Stimulated activated CD4-positive, alpha-beta T cell treated with anti-CD3 and anti-CD28 coated beads, Interleukin-4, amount 100 ng/mL, for 48 hours (primary cell): ENCODE measurements at regions not wholly inside any gene's neighbourhood (a gene's known extent, or its start where the extent isn't known, plus 50 kb on each side); places are given as distances from the start of the nearest gene placed in this dataset.

Source experiments
- DNase-seq, 2 donors: peaks; one replicate each; pipeline ENCODE4 v3.0.0-alpha.2; 2020; ENCODE audit warnings: low read depth in 2 of 2

DNA sequence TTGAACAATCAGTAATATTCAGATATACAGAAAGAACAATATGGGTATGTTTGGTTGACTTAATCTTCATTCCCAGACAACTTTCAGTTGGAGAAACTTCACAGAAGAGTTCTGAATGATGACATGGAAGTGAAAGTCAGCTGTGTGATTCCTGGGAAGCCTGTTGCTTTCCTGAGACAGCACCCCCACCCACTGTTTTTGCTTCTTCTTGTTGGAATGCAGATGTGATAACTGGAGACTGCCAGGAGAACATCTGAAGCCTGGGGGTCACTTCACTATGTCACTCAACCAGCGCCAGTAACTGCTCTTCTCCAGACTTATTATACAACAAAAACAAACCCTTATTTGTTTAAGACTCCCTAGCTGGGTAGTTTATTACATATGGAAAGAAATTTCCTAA is 599.4 kb downstream of the ZIC1 start:
- no peak for DNase-seq

DNA sequence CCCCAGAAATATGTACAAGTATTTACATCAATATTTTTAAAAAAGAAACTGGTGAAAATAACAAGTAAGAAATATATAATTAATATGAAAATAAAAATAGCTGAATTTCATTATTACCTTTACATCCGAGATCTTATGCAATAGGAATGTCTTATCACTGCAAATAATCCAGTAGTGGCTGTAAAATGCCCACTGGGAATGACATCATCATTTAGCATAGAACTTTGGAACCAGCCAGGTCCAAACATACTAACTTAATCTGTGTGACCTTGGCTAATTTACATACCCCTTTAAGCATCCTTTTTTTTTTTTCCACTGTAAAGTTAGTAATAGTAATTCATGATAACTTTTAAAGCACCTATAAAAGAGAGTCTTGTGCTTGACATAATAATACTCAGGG is 611.7 kb downstream of the ZIC1 start:
- no peak for DNase-seq

DNA sequence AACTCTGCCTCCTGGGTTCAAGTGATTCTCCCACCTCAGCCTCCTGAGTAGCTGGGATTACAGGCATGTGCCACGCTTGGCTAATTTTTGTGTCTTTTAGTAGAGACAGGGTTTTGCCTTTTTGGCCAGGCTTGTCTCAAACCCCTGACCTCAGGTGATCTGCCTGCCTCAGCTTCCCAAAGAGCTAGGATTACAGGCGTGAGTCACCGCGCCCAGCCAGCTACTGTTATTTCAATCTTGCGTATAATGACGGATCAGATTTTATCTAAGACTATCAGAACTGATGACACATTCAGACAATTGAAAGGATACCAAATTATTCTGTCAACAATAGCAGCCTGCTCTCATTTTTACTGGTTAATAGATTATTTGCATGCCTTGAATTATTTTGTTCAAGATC is 612.2 kb downstream of the ZIC1 start:
- no peak for DNase-seq

DNA sequence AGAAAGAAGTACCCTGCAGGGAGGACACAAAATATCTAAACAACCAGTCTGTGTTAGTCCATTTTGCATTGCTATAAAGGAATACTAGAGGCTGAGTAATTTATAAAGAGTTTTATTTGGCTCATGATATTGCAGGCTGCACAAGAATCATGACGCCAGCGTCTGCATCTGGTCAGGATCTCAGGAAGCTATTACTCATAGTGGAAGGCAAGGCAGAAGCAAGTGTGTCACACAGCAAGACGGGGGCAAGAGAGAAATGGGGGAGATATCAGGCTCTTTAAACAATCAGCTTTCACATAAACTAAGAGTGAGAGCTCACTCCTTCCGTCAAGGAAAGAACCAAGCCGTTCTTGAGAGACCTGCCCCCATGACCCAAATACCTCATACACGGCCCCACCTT is 614.8 kb downstream of the ZIC1 start:
- no peak for DNase-seq

DNA sequence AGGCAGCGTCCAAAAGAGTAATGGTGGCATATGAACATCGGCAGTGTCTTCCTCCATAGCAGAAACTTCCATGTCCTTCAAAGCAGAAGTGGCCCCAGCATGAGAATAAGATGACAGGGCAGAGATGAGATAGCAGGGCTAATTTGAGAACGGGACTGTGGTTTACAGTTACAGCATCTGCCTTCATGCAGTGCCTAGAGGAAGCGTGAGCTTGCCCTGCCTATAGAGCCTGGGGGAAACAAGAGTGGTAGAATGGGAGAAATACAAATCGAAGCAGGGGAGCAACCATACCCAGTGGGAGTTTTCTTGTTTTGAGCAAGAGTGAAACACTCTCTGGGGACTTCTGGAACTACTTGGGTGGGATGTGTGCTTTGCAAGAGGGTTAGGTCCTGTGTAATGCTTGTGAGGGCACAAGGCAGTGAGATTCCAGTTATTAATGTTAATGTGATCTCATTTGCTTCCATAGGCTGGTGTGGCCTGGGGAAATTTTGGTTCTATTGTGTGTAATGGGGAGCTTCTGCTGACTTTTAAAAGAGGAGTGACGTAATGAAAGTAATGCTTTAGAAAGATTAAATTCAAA is 616.9 kb downstream of the ZIC1 start:
- no peak for DNase-seq

DNA sequence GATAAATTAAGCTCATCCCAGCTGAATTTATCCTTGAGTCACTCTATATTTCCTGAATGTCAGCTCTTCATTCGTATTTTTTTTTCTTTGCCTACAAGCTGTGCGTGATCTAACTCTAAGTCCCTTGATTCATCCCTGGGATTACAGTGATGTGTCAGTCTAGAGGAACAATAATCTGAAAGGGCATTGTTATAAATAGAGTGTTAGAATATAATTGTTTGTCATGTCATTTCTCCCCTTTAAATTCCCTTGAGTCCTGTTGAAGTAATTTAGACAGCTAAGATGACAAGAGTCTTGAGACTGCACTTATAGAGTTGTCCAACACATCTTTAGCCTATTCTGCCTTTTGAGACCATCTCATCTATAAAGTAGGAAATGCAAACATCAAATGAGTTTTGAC is 621.8 kb downstream of the ZIC1 start:
- DNase-seq = no peak

DNA sequence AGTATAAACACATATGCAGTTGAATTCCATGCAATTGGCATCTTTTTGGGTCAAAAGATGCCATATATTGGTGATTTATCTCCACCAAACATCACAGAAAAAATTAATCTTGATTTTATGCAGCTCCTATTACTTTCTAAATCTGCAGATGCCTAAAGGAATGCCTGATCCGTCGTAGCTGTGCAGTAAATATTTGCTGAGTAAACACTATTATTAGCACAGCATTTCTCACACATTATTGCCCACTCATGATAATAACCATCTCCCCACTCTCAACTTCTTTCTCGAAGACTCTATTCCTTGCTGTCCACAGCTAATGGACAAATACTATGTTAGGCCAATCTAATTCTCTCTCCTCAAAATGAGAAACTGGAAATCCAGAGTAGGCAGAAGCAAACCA is 625.2 kb downstream of the ZIC1 start:
- no peak for DNase-seq

DNA sequence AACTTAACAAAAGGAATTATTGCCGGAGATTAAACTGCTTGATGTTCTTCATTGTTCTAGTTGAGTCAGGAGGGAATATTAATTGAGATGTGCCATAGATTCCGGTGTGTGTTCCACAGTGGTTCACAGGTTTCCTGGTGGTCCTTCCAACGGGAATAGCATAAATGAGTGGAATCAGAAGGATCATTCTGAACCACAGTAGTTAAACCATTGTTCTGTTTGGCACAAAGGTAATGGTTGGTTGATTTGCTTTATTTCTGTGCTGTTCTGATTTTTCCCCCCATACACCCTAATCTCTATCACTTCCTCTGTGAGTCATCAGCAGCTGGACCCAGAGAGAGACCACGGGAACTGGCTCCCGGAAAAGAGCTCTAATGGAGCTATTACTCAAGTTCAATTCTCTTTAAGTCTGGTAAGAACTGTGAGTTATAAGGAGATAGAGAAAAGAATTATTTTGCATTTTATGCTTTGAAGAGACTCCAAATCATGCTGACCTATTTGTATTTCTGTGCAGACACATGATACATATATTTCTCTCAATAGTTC is 627.2 kb downstream of the ZIC1 start:
- no peak for DNase-seq

DNA sequence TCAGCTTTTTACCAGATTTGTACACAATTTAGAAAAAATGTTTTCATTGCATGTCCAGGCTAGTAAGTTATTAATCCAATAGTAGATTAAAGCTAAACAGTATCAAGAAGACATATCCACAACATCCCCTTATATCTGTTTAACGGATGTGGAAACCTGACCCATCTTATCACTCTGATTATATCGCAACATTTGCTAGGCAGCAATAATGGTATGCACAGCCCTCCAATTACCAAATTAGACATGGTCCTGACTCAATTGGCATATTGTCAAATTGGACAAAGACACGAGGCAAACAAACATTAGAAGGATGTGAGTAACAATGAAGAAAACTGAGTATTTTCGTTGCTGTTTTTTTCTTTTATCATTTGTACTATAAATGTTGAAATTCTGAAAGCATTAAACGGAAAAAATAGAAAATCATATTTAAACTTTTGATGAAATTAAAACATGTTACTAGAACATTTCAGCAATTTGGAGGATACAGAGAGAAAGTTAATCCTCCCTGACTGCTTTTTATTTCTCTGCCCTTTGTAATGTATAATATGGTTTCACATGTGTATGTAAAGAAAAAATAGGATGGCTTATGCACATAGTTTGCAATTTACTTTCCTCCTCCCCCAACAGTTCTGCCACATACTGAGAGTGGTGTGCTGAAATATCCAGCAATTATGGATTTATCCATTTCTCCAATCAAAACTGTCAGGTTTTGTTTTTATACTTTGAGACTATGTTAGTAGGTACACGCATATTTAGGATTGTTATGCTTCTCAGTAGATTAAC is 633.7 kb downstream of the ZIC1 start:
- DNase-seq = no peak

DNA sequence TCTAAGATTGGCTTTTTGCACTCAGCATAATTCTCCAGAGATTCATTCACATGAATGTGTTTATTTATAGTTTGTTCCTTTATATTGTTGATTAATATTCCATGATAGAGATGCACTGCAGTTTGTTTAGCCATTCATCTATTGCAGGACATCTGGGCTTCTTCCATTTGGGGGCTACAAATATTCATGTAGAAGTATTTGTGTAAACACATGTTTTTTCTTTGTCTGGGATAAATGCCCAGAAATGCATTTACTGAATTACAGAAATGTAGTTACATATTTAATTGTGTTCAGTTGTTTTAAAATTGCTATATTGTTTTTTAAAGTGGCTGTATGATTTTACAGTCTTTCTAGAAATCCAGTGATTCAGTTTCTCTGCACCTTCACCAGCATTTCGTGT is 635.0 kb downstream of the ZIC1 start:
- DNase-seq = no peak

DNA sequence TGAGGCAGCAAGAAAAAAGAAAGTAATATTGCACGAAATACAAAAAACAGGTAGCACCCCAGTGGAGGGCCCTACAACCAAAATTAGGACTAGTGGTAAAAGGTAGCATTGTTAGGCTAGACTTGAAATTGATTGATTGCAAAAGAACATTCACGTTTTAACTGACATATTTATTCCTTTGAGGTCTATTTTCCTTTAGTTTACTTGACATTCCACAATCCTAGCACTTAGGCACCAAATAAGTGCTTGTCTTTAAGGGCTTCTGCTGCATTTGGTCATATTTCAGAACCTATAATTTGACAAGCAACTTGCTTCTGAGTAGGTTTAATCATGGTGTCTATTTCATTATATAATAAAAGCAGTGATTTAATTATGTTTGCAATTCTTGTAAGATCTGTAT is 642.7 kb upstream of the AGTR1 start:
- DNase-seq = no peak

DNA sequence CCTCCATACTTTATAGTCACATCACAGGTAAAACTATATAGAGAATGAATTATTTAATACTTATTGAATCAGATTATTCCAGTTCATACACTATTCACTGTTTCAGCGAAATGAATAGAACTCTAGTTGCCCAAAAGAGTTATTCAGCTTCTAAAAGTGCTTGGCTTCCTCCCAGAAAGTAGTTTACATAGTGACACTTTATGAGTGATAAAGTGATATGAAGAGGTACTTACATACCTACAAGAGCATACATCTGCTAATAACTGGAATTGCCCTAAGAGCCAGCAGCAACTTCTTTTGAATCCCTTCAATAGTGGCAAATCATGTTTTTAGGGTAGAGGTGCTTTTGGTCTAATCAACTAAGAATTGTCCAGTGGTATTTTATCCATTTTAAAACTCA is 635.1 kb upstream of the AGTR1 start:
- DNase-seq = no peak

DNA sequence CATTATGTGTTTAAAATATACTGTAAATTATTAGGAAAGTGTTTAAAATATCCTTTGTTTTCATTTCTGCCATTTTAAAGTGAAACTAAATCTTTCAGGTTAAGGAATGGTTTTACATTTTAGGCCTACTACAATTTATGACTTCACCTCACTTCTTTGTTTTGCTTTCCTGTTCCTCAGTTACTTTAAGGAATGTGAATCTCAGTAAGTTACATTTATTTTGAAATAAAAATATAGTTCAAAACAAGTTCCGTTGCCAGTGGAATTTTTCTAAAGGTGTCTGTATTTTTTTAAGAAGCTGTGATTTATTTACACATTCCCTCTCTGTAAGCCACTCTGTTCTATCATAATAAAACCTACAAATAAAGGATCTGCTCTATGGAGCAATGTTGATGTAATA is 630.9 kb upstream of the AGTR1 start:
- no peak for DNase-seq

DNA sequence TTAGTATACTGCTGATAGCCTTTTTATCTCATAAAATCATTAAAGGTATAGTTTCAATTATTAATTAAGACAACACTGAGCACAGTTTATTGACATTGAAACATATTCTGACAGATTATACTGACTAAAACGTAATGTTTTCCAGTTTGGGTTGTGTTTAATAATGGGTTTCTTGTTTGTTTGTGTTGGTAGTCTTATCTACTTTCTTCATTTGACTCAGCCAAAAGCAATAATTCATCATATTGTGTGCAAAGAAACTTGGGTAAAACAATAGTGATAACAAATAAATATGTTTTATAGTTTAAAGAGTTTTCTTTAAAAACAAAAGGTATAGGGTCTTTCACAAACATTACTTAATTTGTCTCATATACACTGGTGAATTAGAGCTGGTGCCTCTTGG is 629.2 kb upstream of the AGTR1 start:
- DNase-seq = no peak

DNA sequence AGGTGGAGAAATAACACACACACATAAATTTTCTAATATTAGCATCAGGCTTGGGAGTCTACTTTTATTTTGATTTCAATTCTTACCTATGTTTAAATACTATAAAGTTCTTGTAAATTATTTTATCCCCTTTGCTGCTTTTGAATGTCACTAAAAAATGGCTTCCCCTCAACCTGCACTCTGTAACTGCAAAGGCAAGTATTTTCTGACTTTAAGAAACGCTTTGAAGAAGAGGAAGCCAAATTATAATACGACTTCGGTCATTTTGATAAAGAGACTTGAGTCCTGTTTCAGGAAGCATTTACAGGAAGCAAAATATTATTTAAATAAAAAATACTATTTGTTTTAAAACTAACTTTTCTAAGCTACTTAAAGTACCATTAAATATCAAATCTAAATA is 627.7 kb upstream of the AGTR1 start:
- no peak for DNase-seq

DNA sequence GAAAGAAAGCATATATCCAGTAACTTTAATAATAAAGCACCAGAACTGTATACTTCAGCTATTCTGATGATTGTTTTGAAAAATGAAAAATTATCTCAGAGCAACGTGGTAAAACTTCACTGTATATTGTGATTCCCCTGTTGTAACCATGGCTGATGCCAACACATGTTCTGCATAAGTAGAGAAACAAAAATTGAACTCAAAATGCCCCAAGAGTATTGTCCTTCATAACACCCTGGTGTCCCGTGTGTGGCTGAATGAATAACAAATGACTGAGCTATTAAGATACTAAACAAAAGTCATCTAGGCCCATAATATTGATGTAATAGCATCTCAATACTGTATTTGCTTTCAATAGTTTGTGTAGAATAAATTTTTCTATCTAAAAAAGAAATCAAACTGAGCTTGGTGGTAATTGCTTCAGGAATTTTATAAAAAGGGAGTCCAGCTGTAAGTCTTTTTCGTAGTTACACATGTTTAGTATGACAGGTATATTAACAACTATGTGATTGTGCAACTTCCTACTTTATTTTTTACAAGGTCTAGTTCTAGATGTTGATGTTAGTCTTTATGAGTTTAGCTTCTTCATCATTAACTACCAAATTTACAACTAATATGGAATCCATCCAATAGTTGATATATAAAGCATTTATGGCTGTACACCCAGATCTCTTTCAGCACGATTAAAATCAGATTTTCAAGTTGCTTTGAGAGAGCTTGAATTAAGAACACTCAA is 623.8 kb upstream of the AGTR1 start:
- no peak for DNase-seq

DNA sequence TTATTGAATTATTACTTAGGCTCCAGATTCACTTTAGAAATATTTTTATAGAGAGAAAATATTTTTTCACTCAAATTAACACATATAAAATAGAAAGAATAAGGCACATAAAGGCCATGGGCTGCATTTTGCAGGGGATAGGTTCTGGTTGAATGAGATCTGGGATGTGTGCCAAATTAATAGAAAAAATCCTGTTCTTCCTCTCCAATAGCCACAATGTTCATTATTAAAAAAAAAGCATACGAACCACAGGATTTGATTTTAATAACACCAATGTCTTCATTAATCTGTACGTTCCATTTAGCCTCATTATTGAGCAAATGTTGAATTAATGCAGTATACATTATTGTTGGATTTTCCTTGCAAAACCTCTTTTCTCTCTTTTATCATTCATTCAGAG is 622.8 kb upstream of the AGTR1 start:
- DNase-seq = no peak

DNA sequence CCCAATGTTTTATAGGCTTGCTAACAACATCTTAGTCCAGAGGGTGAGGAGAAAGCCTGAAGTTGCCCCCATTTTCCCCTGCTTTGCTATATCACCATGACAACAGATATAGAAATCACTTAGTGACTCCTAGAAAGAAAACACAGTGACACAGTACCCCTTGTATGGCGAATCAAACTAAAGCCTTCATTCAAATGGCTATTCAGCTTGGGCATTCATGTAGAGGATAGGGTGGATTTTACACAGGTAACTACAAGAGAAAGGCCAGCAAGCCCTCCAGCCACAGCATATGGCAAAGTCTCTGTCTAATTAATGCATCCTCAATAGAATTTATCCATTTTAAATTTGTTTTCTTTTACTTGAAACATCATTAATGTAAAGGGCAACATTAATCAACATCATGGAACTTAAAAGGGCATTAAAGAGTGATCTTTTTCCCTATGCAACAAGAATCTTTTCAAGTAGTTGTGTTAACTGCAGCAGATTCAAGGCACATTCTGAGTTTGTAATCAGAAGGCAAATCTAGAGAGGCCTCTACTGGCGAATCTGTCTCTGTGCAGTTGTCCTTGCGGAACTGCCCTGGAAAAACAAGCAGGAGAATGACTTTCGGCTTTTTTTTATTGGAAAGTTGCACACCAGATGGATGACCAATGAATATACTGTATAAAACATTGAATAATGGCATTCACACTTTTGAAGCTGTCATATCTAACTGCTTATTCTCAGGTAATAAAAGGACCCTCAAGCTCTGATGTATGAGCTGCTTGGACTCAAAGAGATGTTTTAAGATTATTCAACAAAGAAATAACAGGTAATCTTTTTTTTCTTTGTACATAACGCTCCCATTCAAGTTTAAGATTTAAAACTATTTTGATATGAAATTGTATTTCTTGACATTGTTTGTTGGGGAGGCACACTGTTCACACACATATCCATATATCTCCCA is 621.7 kb upstream of the AGTR1 start:
- no peak for DNase-seq

DNA sequence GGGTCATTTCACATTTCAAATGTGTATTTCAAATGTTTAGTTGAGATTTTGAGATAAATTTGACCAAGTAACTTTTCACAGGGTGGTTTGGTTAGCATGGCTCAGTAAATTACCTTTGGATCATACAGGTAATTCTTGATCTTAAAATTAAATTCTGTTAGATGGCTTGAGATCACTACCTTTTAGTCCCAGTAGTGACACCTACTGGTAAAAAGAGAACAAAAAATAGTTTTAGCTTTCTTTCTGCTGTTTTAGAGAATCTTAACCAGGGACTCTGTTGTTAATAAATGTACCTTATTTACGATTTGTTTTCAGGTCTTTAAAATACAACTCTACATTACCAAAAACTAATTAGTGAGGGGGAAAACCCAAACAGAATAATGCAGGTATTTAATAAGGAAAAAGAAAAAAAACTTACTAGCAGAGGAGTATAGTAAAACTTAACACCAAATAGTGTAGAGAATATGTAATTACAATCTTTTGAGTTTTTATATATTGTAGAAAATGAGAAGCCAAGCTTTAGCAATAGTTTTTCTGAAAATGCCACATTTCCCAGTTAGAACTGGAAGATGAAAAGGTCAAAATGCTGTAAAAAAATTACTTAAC is 620.3 kb upstream of the AGTR1 start:
- no peak for DNase-seq

DNA sequence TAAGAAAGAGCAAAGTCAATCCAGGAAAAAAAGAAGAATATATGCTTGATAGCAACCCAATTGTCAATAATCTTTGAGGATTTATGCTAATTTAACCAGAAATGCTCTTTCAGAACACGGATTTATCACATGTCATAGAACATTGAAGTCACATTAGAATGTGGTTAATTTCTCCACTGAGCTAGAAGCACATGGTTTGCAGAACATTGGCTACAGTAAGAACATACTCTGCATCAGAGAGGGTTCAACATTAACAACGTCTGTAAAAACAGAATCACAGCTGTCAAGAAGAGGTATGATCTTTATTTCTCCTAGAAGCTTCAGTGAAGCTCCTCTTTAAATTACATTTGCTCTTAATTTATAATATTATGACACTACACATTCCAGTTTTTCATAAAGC is 619.7 kb upstream of the AGTR1 start:
- DNase-seq = no peak

DNA sequence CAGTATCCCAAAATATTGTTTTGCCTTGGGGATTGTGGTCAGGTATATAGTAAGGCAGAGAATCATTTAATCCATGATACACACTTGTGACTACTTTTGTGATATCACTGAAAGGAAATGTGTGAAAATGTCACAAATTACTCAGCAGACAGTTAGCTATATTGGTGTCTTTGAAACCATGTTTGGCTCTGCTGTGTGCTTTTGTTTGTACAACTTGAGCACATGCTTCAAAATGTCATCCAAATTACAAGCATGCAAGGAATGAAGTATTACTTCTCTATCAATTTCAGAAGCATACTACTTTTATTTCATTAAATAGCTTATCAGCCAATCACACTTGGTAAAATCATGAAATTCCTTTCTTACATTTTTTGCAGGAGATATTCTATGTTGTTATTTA is 619.0 kb upstream of the AGTR1 start:
- DNase-seq = no peak
